K562 (cell line): ENCODE measurements at regions not wholly inside any gene's neighbourhood (a gene's known extent, or its start where the extent isn't known, plus 50 kb on each side); places are given as distances from the start of the nearest gene placed in this dataset.

Experiments used
- POLR2A ChIP-seq: fragments of 450-650 bp; conservative IDR thresholded peaks from 2 replicates; pipeline ENCODE4 v1.6.1; 2016
- TF ChIP-seq, protein P1 (sequence below), 3 experiments: IDR thresholded peaks in 2 of 3; conservative IDR thresholded peaks in 1 of 3; 2 replicates each; pipeline ENCODE4 v1.5.1; 2011 to 2012; ENCODE audit warnings: low read length in 3 of 3, mild to moderate bottlenecking in 3 of 3, control low read depth in 2 of 3, improper control_type of control experiment in 1 of 3, inconsistent platforms in 1 of 3, low read depth in 1 of 3, mixed read lengths in 1 of 3, moderate library complexity in 1 of 3; ENCODE audit not compliant: insufficient read depth in 2 of 3
- TF ChIP-seq, protein P2 (sequence below): sonication (generic); formaldehyde crosslinking; IDR thresholded peaks from 2 replicates; pipeline ENCODE4 v1.8.1; 2022; ENCODE audit warnings: missing genetic modification reagents

DNA sequence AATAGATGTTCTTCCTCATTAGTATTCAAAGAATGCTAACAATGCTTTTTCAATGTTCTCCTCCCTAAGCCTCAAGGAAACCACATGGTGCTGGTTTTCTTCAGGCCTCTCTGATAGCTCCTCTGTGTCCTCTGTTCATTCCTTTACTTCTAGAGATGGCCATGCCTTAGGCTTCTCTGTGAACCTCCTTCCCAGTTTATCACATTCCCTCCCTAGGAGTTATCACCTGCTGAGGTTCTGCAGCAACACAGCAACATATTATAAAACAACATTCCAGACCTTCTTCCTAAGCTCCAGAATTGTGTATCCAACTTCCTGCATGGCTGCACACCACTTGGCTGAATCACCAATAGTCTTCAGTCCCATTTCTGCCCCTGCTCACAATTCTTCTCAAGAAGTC, 325.5 kb downstream of the IRS1 start:
- TF ChIP-seq POLR2A: no peak
- TF ChIP-seq, protein P1, sequence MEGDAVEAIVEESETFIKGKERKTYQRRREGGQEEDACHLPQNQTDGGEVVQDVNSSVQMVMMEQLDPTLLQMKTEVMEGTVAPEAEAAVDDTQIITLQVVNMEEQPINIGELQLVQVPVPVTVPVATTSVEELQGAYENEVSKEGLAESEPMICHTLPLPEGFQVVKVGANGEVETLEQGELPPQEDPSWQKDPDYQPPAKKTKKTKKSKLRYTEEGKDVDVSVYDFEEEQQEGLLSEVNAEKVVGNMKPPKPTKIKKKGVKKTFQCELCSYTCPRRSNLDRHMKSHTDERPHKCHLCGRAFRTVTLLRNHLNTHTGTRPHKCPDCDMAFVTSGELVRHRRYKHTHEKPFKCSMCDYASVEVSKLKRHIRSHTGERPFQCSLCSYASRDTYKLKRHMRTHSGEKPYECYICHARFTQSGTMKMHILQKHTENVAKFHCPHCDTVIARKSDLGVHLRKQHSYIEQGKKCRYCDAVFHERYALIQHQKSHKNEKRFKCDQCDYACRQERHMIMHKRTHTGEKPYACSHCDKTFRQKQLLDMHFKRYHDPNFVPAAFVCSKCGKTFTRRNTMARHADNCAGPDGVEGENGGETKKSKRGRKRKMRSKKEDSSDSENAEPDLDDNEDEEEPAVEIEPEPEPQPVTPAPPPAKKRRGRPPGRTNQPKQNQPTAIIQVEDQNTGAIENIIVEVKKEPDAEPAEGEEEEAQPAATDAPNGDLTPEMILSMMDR (IDR thresholded peaks at IDR 0.05 in 2 of 3, conservative IDR thresholded peaks at IDR 0.05 in 1 of 3; ENCODE audit: insufficient read depth in 2 of 3, low read depth in 1 of 3, low read length in 3 of 3): no peak
- TF ChIP-seq, protein P2, sequence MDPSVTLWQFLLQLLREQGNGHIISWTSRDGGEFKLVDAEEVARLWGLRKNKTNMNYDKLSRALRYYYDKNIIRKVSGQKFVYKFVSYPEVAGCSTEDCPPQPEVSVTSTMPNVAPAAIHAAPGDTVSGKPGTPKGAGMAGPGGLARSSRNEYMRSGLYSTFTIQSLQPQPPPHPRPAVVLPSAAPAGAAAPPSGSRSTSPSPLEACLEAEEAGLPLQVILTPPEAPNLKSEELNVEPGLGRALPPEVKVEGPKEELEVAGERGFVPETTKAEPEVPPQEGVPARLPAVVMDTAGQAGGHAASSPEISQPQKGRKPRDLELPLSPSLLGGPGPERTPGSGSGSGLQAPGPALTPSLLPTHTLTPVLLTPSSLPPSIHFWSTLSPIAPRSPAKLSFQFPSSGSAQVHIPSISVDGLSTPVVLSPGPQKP (CRISPR knock-in tag): no peak
